ENCODE measurements at regions not wholly inside any gene's neighbourhood (a gene's known extent, or its start where the extent isn't known, plus 50 kb on each side); places are given as distances from the start of the nearest gene placed in this dataset.

GRCh38 chr2:9705196-9705595 is 74.4 kb upstream of the YWHAQ start:
- H3K9me3 Mint-ChIP-seq = peaks cover 21% of the 10 kb centered on the region
- H3K36me3 Mint-ChIP-seq = no peaks in the 10 kb centered on the region
- H3K4me3 Mint-ChIP-seq = no peak overlapping the region
- H3K4me1 Mint-ChIP-seq = peaks cover 5% of the 10 kb centered on the region
- CTCF ChIA-PET = no interaction called here
- DNase-seq (ENCODE audit: low spot score) = no peak
- no peak overlapping the region for H3K27ac Mint-ChIP-seq
- POLR2A ChIA-PET = no interaction called here
- H3K27me3 Mint-ChIP-seq (ENCODE audit: low read depth) = no peaks in the 10 kb centered on the region
- TF ChIP-seq, protein P1, sequence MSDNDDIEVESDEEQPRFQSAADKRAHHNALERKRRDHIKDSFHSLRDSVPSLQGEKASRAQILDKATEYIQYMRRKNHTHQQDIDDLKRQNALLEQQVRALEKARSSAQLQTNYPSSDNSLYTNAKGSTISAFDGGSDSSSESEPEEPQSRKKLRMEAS (CRISPR knock-in tag; IDR thresholded peaks at IDR 0.05) = no peak
- TF ChIP-seq, protein P2, sequence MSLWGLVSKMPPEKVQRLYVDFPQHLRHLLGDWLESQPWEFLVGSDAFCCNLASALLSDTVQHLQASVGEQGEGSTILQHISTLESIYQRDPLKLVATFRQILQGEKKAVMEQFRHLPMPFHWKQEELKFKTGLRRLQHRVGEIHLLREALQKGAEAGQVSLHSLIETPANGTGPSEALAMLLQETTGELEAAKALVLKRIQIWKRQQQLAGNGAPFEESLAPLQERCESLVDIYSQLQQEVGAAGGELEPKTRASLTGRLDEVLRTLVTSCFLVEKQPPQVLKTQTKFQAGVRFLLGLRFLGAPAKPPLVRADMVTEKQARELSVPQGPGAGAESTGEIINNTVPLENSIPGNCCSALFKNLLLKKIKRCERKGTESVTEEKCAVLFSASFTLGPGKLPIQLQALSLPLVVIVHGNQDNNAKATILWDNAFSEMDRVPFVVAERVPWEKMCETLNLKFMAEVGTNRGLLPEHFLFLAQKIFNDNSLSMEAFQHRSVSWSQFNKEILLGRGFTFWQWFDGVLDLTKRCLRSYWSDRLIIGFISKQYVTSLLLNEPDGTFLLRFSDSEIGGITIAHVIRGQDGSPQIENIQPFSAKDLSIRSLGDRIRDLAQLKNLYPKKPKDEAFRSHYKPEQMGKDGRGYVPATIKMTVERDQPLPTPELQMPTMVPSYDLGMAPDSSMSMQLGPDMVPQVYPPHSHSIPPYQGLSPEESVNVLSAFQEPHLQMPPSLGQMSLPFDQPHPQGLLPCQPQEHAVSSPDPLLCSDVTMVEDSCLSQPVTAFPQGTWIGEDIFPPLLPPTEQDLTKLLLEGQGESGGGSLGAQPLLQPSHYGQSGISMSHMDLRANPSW (CRISPR knock-in tag; conservative IDR thresholded peaks at IDR 0.05; ENCODE audit: low read depth) = no peak
- TF ChIP-seq EMX1 (CRISPR knock-in tag; IDR thresholded peaks at IDR 0.05) (no peak), ATF2 (CRISPR knock-in tag; IDR thresholded peaks at IDR 0.05; ENCODE audit: borderline replicate concordance, low read depth) (no peak), ATF1 (CRISPR knock-in tag; IDR thresholded peaks at IDR 0.05) (no peak), ZNF317 (CRISPR knock-in tag; IDR thresholded peaks at IDR 0.05; ENCODE audit: borderline replicate concordance, low read depth) (no peak), ARID4B (CRISPR knock-in tag; IDR thresholded peaks at IDR 0.05; ENCODE audit: borderline replicate concordance) (no peak), MXD4 (CRISPR knock-in tag; IDR thresholded peaks at IDR 0.05; ENCODE audit: borderline replicate concordance) (no peak), IRF2 (CRISPR knock-in tag; IDR thresholded peaks at IDR 0.05; ENCODE audit: borderline replicate concordance, low read depth) (no peak), CREB1 (CRISPR knock-in tag; IDR thresholded peaks at IDR 0.05) (no peak), NFATC4 (CRISPR knock-in tag; IDR thresholded peaks at IDR 0.05) (no peak), NR3C1 (CRISPR knock-in tag; conservative IDR thresholded peaks at IDR 0.05; ENCODE audit: low read depth) (no peak), FOXP4 (CRISPR knock-in tag; IDR thresholded peaks at IDR 0.05) (no peak), RELA (CRISPR knock-in tag; IDR thresholded peaks at IDR 0.05; ENCODE audit: borderline replicate concordance) (no peak), ZNF423 (CRISPR knock-in tag; IDR thresholded peaks at IDR 0.05) (no peak)
- TF ChIP-seq, protein P3, sequence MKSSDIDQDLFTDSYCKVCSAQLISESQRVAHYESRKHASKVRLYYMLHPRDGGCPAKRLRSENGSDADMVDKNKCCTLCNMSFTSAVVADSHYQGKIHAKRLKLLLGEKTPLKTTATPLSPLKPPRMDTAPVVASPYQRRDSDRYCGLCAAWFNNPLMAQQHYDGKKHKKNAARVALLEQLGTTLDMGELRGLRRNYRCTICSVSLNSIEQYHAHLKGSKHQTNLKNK (CRISPR knock-in tag; IDR thresholded peaks at IDR 0.05) = no peak
- TF ChIP-seq, protein P4, sequence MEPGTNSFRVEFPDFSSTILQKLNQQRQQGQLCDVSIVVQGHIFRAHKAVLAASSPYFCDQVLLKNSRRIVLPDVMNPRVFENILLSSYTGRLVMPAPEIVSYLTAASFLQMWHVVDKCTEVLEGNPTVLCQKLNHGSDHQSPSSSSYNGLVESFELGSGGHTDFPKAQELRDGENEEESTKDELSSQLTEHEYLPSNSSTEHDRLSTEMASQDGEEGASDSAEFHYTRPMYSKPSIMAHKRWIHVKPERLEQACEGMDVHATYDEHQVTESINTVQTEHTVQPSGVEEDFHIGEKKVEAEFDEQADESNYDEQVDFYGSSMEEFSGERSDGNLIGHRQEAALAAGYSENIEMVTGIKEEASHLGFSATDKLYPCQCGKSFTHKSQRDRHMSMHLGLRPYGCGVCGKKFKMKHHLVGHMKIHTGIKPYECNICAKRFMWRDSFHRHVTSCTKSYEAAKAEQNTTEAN (CRISPR knock-in tag; IDR thresholded peaks at IDR 0.05) = no peak
- TF ChIP-seq, protein P5, sequence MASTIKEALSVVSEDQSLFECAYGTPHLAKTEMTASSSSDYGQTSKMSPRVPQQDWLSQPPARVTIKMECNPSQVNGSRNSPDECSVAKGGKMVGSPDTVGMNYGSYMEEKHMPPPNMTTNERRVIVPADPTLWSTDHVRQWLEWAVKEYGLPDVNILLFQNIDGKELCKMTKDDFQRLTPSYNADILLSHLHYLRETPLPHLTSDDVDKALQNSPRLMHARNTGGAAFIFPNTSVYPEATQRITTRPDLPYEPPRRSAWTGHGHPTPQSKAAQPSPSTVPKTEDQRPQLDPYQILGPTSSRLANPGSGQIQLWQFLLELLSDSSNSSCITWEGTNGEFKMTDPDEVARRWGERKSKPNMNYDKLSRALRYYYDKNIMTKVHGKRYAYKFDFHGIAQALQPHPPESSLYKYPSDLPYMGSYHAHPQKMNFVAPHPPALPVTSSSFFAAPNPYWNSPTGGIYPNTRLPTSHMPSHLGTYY (CRISPR knock-in tag; IDR thresholded peaks at IDR 0.05) = no peak
- ATAC-seq = no peak

All from WTC11 (cell line).